Panc1 (cell line): ENCODE measurements at regions not wholly inside any gene's neighbourhood (a gene's known extent, or its start where the extent isn't known, plus 50 kb on each side); places are given as distances from the start of the nearest gene placed in this dataset.

Source experiments
- ATAC-seq: fragments of 200-7000 bp; cut with Tn5 transposase; 2 replicates; pipeline ENCODE4 v1.9.1; 2020; ENCODE audit warnings: mild to moderate bottlenecking, moderate library complexity
- BruUV-seq: library from RNA; stranded (reverse); fragments of 400-500 nt; replicated peaks from 2 replicates; lab custom pipeline; 2021; lab: Mats Ljungman, UMichigan
- CTCF ChIA-PET: fragments of 300-600 bp; sonication (Branson Sonifier 250); formaldehyde crosslinking; loops from one replicate; lab custom pipeline; 2022; ENCODE audit warnings: antibody characterized with exemption; lab: Charles Lee
- POLR2A ChIA-PET: fragments of 300-600 bp; sonication (Branson Sonifier 250); formaldehyde crosslinking; loops from one replicate; lab custom pipeline; 2022; ENCODE audit warnings: antibody characterized with exemption; lab: Charles Lee
- DNase-seq: peaks from one replicate; pipeline ENCODE4 v3.0.0-alpha.2; 2010; ENCODE audit warnings: low read depth, low spot score
- H3K27ac ChIP-seq: 2 replicates; pipeline ENCODE4 v1.5.1; 2011; ENCODE audit warnings: mild to moderate bottlenecking, low read length, inconsistent platforms
- H3K27me3 ChIP-seq: fragments of 200-500 bp; sonication (Bioruptor generic); 2 replicates; pipeline ENCODE4 v1.6.0; 2014; ENCODE audit warnings: low read length, inconsistent platforms; ENCODE audit not compliant: control insufficient read depth, insufficient read depth
- H3K36me3 ChIP-seq: fragments of 200-500 bp; sonication (Bioruptor generic); 2 replicates; pipeline ENCODE4 v1.5.1; 2014; ENCODE audit warnings: inconsistent platforms, mild to moderate bottlenecking, low read length, moderate library complexity; ENCODE audit not compliant: control insufficient read depth, insufficient read depth
- H3K4me1 ChIP-seq: 2 replicates; pipeline ENCODE4 v1.5.1; 2011; ENCODE audit warnings: inconsistent platforms, mild to moderate bottlenecking, low read length, moderate library complexity; ENCODE audit not compliant: control insufficient read depth, insufficient read depth
- H3K4me3 ChIP-seq, 2 experiments: 2 replicates each; pipeline ENCODE4 v1.5.1; 2011 to 2012; ENCODE audit warnings: low read depth in 2 of 2, low read length in 2 of 2, mild to moderate bottlenecking in 2 of 2, inconsistent platforms in 1 of 2, moderate library complexity in 1 of 2
- H3K9me3 ChIP-seq: fragments of 200-500 bp; sonication (Bioruptor generic); 2 replicates; pipeline ENCODE4 v1.5.1; 2014; ENCODE audit warnings: low read depth, mild to moderate bottlenecking, inconsistent platforms, low read length, moderate library complexity; ENCODE audit not compliant: control insufficient read depth, insufficient read depth
- POLR2AphosphoS5 ChIP-seq: IDR thresholded peaks from 2 replicates; pipeline ENCODE4 v1.6.1; 2012; ENCODE audit warnings: mild to moderate bottlenecking, low read depth, low read length, moderate library complexity
- REST ChIP-seq, 2 experiments: IDR thresholded peaks; 2 replicates each; pipeline ENCODE4 v1.6.1; 2011 to 2012; ENCODE audit warnings: low read depth in 2 of 2, control low read depth in 1 of 2, low read length in 1 of 2, mild to moderate bottlenecking in 1 of 2, moderate library complexity in 1 of 2; ENCODE audit not compliant: insufficient read depth in 1 of 2
- SIN3A ChIP-seq: IDR thresholded peaks from 2 replicates; pipeline ENCODE4 v1.6.1; 2012; ENCODE audit warnings: low read depth, mild to moderate bottlenecking, low read length, moderate library complexity, borderline replicate concordance; ENCODE audit not compliant: insufficient read depth
- TCF7L2 ChIP-seq: IDR thresholded peaks from 2 replicates; pipeline ENCODE4 v1.6.1; 2011; ENCODE audit warnings: mild to moderate bottlenecking, low read depth, low read length, inconsistent platforms
- in situ Hi-C: cut with HindIII; loops from 2 replicates; pipeline ENCODE4 v1.10.0; 2016; ENCODE audit warnings: low sequenced_read_pairs, low pct_unique_long_range_greater_than_20kb
- intact Hi-C: fragments of 100-400 bp; cut with micrococcal nuclease; formaldehyde crosslinking; loops from one replicate; pipeline ENCODE4 v1.10.0; 2022; ENCODE audit not compliant: unreplicated experiment
- TF ChIP-seq, protein P1 (sequence below): fragments of 450-650 bp; IDR thresholded peaks from 2 replicates; pipeline ENCODE4 v1.5.1; 2017; ENCODE audit warnings: mild to moderate bottlenecking

DNA sequence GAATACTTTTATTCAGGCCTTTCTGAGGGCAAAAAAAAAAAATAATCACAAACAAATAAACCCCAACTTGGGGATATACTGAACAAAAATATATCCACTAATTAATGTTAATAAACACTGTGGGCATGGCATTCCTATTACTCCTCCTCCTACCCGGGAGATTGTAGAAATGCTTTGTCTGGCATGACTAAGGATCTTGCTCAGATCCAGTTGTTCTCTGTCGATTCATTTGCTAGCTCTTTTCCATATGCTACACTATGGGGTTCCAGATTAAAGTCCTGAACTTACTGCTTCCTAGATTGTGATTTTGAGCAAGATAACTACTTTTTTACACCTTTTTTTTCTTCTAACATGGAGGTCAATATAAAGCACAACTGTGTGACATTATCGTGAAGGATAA is 102.2 kb upstream of the PRR16 start:
- in situ Hi-C loops = no loop called here
- Histone ChIP-seq H3K4me3 (no peak overlapping the region), H3K27ac (no peak overlapping the region), H3K27me3 (no peaks in the 10 kb centered on the region), H3K36me3 (no peaks in the 10 kb centered on the region), H3K4me1 (no peaks in the 10 kb centered on the region), H3K9me3 (no peaks in the 10 kb centered on the region)
- intact Hi-C loops = no loop called here
- DNase-seq (no peak), ATAC-seq (no peak)
- no peak for TF ChIP-seq REST (IDR thresholded peaks at IDR 0.05; ENCODE audit: insufficient read depth in 1 of 2, low read depth in 2 of 2, low read length in 1 of 2)
- TF ChIP-seq TCF7L2 = no peak
- TF ChIP-seq SIN3A = no peak
- TF ChIP-seq POLR2AphosphoS5 = no peak
- TF ChIP-seq, protein P1, sequence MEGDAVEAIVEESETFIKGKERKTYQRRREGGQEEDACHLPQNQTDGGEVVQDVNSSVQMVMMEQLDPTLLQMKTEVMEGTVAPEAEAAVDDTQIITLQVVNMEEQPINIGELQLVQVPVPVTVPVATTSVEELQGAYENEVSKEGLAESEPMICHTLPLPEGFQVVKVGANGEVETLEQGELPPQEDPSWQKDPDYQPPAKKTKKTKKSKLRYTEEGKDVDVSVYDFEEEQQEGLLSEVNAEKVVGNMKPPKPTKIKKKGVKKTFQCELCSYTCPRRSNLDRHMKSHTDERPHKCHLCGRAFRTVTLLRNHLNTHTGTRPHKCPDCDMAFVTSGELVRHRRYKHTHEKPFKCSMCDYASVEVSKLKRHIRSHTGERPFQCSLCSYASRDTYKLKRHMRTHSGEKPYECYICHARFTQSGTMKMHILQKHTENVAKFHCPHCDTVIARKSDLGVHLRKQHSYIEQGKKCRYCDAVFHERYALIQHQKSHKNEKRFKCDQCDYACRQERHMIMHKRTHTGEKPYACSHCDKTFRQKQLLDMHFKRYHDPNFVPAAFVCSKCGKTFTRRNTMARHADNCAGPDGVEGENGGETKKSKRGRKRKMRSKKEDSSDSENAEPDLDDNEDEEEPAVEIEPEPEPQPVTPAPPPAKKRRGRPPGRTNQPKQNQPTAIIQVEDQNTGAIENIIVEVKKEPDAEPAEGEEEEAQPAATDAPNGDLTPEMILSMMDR = no peak
- CTCF ChIA-PET = no interaction called here
- POLR2A ChIA-PET = interaction anchor here (0.6 kb wide), 1 partner anchor 134 kb away, joined by 4 read pairs; no protein-coding TSS in a partner anchor
- no TSS peak for BruUV-seq

DNA sequence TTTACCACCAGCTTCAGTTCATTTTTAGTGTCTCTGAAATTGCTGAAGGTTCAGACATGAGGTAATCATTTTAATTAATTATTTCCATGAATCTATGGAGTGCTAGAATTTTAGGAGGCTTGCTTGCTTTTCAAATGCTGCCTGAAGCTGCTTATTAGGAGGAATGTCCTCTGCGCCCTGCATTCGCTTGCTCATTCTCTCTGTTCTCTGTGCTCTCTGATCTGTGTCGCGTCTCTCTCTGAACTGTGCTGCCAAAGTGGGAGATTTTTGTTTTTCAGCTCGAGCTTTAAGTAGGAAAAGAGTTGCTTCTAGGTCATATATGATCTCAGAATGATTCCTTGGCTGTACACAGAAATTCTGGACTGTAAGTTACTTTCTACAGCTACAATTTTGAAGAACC is 101.7 kb upstream of the PRR16 start:
- ChIA-PET POLR2A (interaction anchor here (0.6 kb wide), 1 partner anchor 135 kb away, joined by 4 read pairs; no protein-coding TSS in a partner anchor), CTCF (no interaction called here)
- ATAC-seq = no peak

More for the DNA sequence above, 101.7 kb upstream of the PRR16 start:
- BruUV-seq = no TSS peak
- TF ChIP-seq POLR2AphosphoS5 (no peak), SIN3A (no peak), TCF7L2 (no peak)
- TF ChIP-seq, protein P1 = no peak
- Histone ChIP-seq H3K4me1 (no peaks in the 10 kb centered on the region), H3K27me3 (no peaks in the 10 kb centered on the region), H3K36me3 (no peaks in the 10 kb centered on the region), H3K4me3 (no peak overlapping the region), H3K9me3 (no peaks in the 10 kb centered on the region), H3K27ac (no peak overlapping the region)
- in situ Hi-C loops (no loop called here), intact Hi-C loops (no loop called here)
- DNase-seq = no peak
